Activated CD4-positive, CD25-positive, alpha-beta regulatory T cell treated with anti-CD3 and anti-CD28 coated beads, Interleukin-2, amount 50 U/mL, for 24 hours (primary cell): ENCODE measurements at regions not wholly inside any gene's neighbourhood (a gene's known extent, or its start where the extent isn't known, plus 50 kb on each side); places are given as distances from the start of the nearest gene placed in this dataset.

Experiments
- ATAC-seq, 2 donors: fragments of 150-1000 bp; cut with Tn5 transposase; one replicate each; pipeline ENCODE4 v1.10.0; 2021; ENCODE audit warnings: mild to moderate bottlenecking in 1 of 2, moderate library complexity in 1 of 2

DNA sequence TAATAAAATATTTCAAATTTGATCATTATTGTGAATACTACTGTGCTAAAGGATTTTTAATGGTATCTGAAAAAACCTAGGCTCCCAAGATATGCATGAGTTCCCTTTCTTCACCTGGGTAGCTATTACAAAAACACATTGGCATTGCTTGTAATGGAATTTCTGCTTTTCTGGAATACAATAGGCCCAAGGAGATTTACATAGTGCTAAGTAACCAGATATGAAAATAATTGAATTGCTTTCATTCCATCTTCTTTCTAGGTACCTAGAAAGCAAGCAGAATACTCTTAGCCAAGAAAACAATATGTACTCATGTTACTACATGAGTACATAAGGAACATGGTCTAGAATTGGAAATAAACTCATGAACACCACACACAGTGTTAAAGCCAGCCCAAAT is 291.9 kb downstream of the KCNC2 start:
- no peak for ATAC-seq

DNA sequence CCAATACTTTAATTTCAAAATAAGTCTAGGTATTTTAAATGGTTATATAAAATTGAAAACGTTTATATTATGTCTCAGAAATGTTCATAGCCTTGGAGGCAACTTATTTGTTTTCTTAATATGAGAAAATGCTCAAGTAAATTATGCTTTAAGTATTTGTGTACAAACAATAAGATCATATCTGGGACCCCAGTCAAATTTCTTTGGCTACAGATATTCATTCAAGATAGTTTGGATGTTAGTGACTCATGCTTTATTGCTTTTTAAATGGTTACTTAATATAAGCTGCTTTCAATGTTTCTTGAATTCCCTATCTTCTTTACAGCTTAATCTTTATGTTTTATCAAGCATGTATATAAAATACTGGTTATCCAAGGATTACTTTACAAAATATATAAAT is 291.3 kb downstream of the KCNC2 start:
- ATAC-seq, result no peak

DNA sequence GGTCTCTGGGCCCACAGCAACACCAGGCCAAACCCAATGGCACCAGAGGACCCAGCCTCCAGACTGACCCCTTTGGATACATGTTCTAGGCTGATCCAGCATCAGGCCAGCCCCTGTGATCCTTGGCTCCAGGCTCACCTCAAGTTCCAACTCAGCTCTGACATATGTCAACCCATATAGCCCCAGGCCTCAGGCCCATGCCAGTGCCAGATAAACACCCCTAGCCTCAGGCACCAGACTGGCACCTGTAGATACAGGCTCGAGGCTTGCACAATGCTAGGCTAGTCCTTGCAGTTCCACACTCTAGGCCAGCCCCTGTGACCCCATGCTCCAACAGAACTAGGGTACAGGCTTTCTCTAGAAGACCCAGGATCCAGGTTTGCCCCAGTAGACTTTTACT is 287.5 kb downstream of the KCNC2 start:
- no peak for ATAC-seq

DNA sequence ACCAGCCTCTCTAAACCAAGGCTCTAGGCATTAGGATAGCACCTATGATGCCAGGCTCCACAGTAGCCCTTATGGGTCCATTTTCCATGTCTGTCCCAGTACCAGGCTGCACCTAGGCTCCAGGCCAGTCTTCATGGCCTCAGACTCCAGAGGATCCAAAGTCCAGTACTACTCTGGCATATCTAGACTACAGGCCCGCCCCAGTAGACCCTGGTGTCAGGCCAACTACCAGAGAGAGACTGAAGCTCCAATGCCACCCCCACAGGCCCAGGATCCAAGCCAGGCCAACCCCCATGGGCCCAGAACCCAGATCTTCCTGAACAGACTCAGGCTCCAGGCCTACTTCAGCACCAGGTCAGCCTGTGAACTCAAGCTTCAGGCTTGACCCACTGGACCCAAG is 287.0 kb downstream of the KCNC2 start:
- ATAC-seq, result no peak

DNA sequence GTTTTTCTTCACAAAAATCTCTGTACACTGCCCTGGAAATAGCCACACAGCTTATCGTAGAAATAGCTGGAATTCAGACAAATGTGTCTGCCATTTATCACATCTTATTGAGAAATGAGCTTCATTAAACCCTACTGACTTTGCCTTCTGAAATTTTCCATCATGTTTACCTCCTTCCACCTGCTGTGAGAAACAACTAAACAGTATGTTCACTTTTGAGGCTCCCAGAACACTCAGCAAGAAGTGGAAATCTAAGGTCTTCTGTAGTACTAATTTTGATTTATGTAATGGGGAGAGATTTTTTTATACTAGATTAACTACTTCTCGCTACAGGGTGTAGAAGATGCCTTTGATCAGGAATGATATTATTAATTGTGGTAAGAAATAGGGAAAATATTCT is 268.0 kb downstream of the KCNC2 start:
- ATAC-seq, result no peak

DNA sequence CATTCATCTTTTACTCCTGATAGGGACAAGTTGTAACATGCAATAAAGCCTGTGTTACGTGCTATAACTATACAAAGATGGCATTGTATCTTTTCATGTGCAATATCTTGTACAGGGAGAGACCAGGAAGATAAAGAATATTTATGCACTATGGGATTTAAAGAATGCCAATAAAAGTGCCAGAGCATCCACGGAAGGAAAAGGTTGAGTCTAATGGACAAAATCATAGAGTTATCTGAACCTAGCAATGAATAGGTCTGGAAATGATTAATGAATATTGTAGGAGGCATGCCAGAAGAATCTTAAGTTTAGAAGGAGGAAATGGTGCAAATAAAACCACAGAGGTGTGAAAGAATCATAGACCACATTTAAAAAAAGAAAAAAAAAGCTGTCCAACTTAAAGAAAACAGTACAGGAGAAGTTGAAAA is 263.9 kb downstream of the KCNC2 start:
- ATAC-seq, result no peak

DNA sequence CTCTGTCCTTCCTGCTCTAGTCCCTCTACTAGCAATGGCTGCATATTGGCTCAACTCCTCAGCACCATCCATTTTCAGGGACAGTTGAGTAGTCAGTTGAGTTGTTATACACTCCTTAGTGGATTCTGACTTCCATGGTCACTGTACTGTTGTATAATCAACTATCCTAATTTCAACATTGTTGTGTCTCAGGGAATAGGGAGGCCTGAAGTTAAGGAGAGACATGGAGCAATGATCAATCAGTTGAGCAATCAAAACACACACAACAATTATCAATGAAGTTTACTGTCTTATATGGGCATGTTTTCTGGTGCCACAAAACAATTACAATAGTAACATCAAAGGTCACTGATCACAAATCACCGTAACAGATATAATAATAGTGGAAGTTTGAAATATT is 255.9 kb downstream of the KCNC2 start:
- ATAC-seq, result no peak

DNA sequence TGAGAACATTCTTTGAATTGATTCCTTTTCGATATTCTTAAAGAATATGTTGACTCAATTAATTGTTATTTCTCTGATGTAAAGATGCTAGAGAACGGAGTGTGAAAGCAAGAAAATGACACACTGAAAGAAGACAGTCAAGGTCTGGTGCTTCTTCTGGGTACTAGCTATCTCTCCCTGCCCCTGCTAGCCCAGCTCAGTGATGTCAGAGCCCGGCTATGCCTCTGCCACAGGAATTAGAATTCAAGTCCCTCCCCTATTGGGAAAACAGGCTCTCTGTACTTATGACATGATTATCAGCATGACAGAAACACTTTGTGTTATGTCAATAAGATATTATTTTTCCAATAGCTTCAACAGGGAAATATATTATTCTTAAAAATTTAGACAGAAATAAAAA is 252.4 kb downstream of the KCNC2 start:
- no peak for ATAC-seq

DNA sequence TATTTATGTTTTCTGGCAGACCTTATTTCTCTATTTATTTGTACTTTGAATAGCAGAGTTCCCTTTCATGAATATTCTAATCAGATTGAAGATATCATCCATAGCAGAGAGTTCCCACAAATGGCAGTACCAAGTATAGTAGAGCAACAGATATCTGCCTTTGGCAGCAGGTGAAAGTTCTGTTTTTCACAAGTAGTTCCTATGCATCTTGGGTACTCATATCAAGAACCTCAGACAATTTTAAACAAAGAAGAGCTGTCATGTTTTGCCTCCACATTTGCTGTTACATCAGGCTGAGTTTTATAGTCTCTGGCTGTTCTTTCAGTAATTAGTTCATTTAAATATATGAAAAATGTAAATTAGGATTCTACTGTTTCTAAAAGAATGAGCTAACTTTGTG is 252.0 kb downstream of the KCNC2 start:
- ATAC-seq, result no peak

DNA sequence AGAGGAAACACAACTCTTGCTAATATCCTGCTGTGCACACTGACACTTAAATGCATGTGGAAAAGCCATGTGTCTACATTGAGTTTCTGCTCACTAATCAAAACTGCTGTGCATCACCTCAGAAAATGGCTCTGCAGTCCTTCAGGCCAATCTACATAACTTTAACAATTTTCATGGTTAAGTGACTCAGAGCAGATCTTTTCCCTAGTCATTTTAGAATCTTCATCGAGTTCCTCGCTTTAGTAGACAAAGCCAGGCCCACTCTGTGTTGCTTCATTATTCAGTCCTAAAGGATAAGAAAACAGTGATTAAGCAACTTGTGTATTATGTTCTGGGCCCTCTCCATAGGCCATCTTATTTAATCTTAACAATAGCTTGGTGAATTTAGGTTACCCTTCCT is 250.0 kb downstream of the KCNC2 start:
- ATAC-seq, result no peak

DNA sequence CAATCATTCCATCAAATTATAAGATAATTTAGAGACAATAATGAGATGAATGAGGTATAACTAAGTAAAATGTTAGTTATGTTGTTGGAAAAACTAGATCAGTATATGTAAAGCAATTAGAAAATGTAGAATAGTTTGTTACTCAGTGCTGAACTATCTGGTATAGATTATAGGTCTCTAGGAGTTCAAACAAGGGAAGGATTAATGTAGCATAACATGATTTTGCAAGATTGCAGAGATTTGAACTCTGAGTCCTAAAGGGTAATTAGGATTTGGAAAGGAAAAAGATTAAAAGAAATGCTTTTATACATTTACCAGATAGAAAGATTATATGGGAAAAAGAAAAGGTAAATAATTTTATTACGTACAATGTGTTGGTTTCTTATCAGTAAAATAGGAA is 246.3 kb downstream of the KCNC2 start:
- ATAC-seq, result no peak

DNA sequence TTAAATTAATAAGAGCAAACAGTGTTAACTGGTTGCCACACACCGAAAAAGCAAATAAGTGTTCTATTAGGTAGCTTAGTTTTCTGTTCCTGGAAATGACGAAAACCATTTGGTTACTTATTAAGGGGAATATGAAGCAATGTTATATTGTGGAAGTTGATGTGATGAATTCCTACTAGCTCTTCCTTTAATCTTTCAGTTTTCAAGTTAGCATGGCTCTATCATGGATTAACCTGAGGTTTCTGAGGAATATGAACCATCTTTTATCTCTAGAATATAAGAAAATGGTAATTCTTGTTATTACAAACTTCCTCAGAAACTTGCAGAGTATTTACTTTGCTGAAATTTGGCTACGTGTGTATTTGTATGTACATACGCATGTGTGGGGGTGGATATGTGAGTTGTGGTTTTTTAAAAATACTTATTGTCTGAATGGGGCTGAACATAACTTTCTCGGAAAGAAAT is 245.7 kb downstream of the KCNC2 start:
- ATAC-seq, result no peak

DNA sequence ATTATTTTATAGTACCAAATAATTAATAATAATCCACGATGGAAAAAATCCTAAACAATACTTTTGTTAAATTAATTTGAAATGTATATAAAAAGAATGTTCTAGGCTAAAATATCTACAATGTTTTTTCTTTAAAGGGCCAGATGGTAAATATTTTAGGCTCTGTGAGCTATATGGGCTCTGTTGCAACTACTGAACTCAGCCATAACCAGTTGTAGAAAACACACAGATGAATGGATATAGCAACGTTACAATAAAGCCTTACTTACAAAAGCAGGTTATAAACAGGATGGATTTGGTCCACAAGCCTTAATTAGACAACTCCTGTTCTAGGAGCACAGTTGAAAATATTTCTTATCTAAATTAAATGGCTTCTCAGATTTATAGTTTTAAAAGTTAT is 245.2 kb downstream of the KCNC2 start:
- no peak for ATAC-seq

DNA sequence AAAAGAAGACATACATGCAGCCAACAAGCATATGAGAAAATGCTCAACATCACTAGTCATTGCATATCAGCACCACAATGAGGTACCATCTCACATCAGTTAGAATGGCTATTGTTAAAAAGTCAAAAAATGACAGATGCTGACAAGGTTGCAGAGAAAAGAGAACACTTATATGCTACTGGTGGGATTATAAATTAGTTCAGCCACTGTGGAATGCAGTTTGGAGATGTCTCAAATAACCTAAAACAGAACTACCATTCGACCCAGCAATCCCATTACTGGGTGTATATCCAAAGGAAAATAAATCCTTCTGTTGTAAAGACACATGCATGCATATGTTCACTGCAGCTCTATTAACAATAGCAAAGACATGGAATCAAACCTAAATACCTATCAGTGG is 238.4 kb downstream of the KCNC2 start:
- no peak for ATAC-seq

DNA sequence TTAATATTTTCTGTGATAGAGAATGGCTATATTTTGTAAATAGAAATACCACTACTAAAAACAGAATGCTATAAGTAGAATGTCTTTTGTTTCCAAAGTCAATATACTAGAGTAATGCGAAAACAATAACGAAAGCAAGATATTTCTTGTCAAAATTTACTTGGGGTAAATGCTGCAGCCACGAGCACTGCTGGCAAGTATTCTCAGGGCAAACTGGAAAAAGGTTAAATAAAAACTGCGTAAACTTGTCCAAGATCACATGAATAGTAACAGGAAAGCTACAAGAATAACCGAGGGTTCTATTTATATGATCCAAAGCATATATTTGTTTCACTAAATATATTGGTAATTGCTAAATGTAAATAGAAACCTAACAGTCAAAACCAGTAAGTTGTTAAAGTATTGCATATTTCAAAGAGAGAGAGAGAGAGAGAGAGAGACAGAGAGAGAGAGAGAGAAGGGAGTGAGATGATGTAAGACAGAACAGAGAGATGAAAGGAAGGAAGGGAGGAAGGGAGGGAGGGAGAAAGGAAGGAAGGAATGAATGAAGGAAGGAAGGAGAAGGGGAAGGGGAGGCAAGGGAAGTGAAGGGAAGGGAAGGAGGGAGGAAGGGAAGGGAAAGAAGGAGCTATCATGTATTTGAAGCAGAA is 231.7 kb downstream of the KCNC2 start:
- ATAC-seq, result no peak

DNA sequence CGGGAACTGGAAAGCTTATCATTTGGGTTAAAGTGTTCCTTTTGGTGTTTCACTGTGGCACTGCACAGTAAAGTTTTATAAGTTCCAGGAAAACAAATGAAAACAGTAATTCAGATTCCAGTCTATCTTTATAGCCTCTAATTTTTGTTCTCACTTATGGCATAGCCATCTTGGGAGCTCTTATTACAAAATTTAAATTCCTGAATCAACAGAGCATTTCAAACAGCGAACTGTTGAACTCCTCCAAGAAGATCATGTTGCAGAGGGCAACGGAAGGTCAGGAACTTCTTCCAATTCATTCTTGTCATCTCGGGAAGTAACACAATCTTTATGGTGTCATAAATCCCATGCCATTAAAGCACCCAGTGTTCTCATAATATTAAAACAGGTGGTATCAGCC is 229.1 kb downstream of the KCNC2 start:
- no peak for ATAC-seq

DNA sequence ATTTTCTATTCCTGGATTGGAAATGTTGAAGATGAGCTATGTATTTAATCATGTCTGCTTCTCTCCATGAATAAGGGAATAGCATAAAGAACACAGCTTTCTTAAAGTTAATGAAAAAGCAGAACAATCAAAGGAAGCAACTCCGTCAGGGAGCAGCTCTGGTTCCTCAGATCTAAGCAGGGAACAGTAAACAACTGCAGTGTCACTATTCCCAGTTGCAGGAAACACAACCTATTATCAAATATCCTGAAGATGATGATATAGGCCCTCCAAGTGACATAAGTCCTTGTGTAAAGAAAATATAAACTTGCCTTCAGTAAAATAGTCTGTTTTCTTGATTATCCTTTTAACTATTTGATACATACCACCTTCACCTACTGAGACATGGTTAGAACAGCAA is 228.1 kb downstream of the KCNC2 start:
- no peak for ATAC-seq

DNA sequence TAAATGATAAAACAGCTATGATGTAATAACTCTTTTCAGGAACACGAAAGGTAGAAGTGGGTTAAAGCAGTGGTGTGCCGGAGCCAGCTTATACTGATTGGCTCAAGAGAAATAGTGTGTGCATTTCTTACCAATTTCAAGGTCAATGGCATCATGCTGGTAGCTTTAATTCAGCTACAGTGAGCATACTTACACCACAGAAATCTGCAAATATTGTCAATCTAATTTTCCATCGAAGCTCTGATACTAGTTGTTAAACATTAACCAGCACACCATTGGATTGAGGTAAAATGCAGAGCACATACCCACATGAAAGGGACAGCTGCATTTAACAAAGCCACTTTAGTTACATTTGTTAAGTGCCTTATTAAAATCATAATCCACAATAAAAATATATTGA is 225.7 kb downstream of the KCNC2 start:
- no peak for ATAC-seq

DNA sequence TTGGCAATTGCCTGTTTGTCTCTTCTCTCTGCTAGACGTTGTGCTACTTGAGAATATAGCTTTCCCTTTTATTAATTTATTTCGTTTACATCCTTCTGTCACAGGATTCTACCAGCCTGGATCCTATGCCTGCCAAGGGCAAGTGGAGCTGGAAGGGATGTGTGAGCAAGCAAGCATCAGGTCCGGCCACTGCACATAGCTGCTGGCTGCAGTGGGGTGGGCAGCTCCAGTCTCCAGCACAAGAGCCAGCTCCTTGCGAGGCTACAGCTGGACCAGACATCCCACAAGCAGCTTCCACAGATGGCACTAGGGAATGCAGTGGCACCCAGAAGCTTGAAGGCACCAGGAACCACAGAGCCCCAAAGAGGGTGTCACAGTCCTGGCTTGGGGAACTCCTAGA is 225.0 kb downstream of the KCNC2 start:
- no peak for ATAC-seq

DNA sequence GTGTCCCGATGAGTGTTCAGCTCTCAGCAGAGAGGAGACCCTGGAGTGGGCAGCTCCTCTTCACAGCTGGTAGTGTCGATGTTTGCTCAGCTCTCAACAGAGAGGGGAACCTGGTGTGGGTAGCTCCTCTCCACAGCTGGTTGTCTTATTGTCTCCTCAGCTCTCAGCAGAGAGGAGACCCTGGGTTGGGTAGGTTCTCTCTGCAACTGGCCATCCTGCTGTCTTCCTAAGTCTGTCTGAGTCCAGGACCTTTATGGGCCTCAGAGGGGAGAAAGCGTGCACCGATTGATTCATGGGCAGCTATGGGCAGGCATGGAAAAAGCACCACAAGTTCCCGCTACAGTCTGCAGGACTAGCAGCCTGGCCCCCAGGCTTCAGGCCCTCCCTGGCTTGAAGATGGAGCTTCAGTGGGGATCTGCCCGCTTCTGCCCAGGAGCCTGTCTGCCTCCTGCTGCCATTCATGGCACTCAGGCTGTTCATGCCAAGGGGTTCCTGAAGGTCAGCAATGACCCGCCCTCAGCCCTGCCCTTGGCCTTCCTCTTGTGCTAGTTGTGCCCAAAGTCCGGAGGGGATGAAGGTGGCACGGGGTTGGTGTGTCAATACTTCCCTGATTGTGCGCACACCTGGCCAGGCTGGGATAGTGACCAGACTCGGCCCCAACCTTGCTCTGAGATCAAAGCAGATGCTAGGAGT is 224.2 kb downstream of the KCNC2 start:
- ATAC-seq, result no peak

DNA sequence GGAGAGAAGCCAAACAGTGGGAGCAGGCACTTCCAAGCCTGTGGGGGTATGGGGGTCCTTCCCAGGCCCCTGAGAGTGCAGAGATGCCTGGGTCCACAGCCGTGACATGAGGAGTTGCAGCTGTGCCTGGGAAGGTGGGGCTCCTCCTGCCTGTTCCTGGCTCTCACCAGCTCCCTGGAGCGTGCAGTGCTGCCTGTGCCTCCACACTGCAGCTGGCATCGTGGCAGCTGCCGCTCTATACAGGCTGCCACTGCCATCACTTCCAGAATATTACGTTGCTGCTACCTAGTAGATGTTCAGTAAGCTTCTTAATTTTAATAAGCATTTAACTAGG is 223.7 kb downstream of the KCNC2 start:
- ATAC-seq, result no peak

DNA sequence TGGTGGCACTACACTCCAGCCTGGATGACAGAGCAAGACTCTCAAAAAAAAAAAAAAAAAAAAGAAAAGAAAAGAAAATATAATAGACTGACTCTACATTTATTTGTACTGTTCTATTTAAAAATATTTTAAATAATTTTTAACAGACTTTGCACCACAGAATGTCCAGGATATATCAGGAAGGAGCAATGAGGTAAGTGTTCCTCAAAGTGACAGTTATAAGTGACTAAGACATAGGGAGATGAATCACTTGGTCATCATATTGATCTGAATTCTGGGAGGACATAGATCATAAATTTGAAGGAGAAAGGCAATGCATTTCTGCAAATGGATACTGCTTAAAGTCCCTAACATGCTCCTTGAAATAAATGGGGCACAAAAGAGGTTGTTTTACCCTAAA is 221.5 kb downstream of the KCNC2 start:
- ATAC-seq, result no peak
